SK-N-MC (cell line): ENCODE measurements at regions not wholly inside any gene's neighbourhood (a gene's known extent, or its start where the extent isn't known, plus 50 kb on each side); places are given as distances from the start of the nearest gene placed in this dataset.
"Not testable (repeated sequence)": the region's sequence is repeated elsewhere in the genome, so short reads cannot be mapped to it uniquely, and the experiment has no call there.

Experiments
- DNase-seq: peaks from one replicate; pipeline ENCODE4 v3.0.0-alpha.2; 2011; ENCODE audit warnings: low read depth, low spot score
- H3K27ac ChIP-seq: fragments of 200-600 bp; sonication (generic); 2 replicates; pipeline ENCODE4 v1.5.1; 2016; ENCODE audit warnings: mixed run types
- H3K36me3 ChIP-seq: fragments of 200-600 bp; sonication (generic); 2 replicates; pipeline ENCODE4 v1.6.1; 2017; ENCODE audit warnings: antibody characterized with exemption, low read length, mixed read lengths; ENCODE audit not compliant: insufficient read depth
- H3K4me3 ChIP-seq: fragments of 200-600 bp; sonication (generic); 2 replicates; pipeline ENCODE4 v1.5.1; 2016
- H3K9ac ChIP-seq: fragments of 200-600 bp; sonication (generic); 2 replicates; pipeline ENCODE4 v1.8.0; 2017; ENCODE audit warnings: mixed run types, mixed read lengths; ENCODE audit not compliant: insufficient read length
- H3K9me3 ChIP-seq: fragments of 200-600 bp; sonication (generic); 2 replicates; pipeline ENCODE4 v1.6.1; 2017; ENCODE audit warnings: low read depth, mild to moderate bottlenecking, antibody characterized with exemption, low read length, moderate library complexity, mixed read lengths
- EZH2 ChIP-seq: fragments of 200-600 bp; sonication (generic); IDR thresholded peaks from one replicate; pipeline ENCODE4 v1.6.1; 2017; ENCODE audit warnings: antibody characterized with exemption
- FOXP2 ChIP-seq: optimal IDR thresholded peaks from 2 replicates; pipeline ENCODE3; 2011; ENCODE audit warnings: mild to moderate bottlenecking, moderate library complexity; ENCODE audit not compliant: insufficient read depth; ENCODE audit errors: extremely low read length, control extremely low read depth
- POLR2AphosphoS5 ChIP-seq: IDR thresholded peaks from 2 replicates; pipeline ENCODE4 v1.6.1; 2012; ENCODE audit warnings: mild to moderate bottlenecking, low read depth, low read length, borderline replicate concordance

DNA sequence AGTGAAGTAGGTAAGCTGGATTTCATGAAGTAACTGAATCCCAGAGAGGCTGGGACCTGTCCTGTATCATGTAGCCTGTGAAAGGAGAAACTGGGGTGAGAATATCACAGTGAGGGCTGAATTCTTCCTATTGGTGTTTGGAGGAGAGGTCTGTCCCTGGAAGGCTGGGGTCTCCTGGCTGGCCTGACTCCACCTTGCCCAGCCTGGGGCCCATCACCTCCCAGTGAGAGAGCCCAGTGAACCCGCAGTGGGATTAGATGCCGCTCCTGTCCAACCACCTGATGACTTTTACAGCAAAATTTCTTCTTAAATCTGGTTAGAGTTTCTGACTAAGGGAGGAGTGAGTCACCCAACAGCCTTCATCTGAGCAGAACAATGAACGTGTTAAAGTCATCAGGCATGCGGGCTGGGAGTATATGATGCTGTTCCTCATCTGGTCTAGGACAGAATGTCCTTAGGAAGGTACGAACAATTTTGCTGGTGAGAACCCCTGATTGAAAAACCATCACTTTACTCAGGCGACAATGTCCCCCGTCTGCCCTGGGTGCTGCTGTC, 152.9 kb downstream of the LPIN1 start:
- Histone ChIP-seq H3K9me3 (no peaks in the 10 kb centered on the region), H3K4me3 (no peak overlapping the region), H3K36me3 (no peaks in the 10 kb centered on the region), H3K27ac (no peak overlapping the region), H3K9ac (no peak overlapping the region)
- TF ChIP-seq FOXP2 (no peak), POLR2AphosphoS5 (no peak), EZH2 (no peak)
- no peak for DNase-seq

DNA sequence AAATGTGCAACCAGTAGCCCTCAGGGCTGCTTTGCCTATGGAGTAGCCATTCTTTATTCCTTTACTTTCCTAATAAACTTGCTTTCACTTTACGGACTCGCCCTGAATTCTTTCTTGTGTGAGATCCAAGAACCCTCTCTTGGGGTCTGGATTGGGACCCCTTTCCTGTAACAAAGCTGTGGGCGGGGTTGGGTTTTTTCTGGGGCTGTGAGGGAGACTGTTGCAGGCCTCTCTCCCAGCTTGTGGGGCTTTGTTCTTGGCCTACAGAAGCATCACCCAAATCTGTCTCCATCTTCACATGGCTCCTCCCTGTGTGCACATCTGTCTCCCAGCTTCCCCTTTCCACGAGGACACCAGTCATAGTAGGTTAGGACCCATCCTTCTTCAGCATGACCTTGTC, 154.5 kb downstream of the LPIN1 start:
- H3K4me3 ChIP-seq, H3K36me3 ChIP-seq, H3K9ac ChIP-seq, DNase-seq, H3K27ac ChIP-seq, H3K9me3 ChIP-seq: not testable (repeated sequence)

DNA sequence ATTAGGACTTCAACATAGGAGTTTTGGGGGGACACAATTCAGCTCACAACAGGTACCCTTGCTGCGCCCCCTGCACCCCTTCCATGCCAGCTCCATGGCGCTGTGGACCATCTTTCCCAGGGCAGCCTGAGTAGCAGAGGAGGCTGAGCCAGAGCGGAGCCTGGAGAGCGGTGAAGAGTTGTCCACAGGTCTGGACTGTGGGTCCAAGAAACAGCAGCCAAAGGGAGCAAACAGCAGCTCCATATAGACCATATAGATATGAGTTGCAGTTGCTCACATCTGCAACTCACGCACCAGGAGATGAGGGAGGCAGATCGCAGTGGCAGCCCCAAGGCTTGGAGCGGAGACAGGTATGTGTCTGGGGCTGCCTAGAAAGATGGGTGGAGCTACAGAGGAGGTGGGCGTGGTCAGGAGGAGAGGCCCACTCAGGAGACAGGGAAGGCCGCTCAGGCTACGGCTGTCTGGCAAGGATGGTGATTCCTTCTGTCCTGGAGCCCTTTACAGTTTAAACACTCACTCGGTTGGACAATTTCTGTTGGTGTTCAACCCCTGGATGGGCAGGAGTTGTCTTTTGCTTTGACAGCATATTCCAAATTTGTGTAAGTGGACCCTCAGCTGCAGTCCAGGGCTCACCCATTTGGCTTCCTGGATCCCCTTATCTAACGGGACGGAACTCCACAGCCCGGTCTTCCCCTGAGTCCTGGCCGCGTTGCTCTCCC, 155.1 kb downstream of the LPIN1 start:
- Histone ChIP-seq H3K36me3 (no peaks in the 10 kb centered on the region), H3K27ac (no peak overlapping the region), H3K9me3 (no peaks in the 10 kb centered on the region), H3K4me3 (no peak overlapping the region), H3K9ac (no peak overlapping the region)
- TF ChIP-seq EZH2, result no peak
- TF ChIP-seq FOXP2, result no peak
- no peak for TF ChIP-seq POLR2AphosphoS5
- no peak for DNase-seq

DNA sequence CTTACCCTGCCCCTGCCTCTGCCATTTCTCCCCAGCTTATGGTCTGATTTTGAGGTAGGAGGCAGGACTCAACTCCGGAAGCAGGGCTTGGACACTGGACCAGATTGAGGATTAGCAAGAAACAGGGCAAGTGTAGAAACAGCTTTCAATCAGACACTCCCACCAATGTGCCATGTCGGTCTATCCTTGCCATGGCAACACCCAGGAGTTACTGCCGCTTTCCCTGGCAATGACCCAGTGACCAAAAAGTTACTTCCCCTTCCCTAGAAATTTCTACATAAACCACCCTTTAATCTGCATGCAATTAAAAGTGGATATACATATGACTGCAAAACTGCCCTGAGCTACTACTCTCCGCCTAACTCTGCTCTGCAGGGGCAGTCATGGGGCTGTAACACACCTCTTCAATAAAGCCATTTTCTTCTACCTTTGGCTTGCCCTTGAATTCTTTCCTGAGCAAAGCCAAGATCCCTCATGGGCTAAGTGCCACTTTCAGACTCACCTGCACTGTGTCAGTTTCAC, 156.7 kb downstream of the LPIN1 start:
- Histone ChIP-seq H3K36me3 (no peaks in the 10 kb centered on the region), H3K4me3 (no peak overlapping the region), H3K9ac (no peak overlapping the region), H3K27ac (no peak overlapping the region), H3K9me3 (no peaks in the 10 kb centered on the region)
- no peak for DNase-seq
- TF ChIP-seq FOXP2 (no peak), POLR2AphosphoS5 (no peak), EZH2 (no peak)

DNA sequence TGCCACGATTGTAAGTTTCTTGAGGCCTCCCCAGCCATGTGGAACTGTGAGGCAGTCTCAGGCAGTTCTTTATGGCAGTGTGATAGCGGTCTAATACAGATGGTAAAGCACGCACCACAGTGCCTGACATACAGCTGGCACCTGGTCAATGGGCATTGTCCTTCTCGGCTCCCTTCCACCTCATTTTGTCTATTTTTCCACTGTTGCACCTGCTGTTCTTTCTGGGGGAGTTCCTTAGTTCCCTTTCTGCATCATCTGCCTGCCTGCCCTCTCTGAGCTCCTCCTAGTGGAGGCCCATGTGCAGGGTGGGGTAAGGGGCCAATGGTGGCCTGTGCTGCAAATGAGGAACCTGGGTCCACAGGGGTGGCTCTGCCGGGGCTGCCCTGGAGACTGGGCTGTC, 157.6 kb downstream of the LPIN1 start:
- no peaks in the 10 kb centered on the region for H3K9me3 ChIP-seq
- H3K36me3 ChIP-seq, result no peaks in the 10 kb centered on the region
- no peak for TF ChIP-seq POLR2AphosphoS5
- no peak for TF ChIP-seq EZH2
- TF ChIP-seq FOXP2, result no peak
- H3K4me3 ChIP-seq, result no peak overlapping the region
- no peak for DNase-seq
- H3K27ac ChIP-seq, result no peak overlapping the region
- H3K9ac ChIP-seq, result no peak overlapping the region

DNA sequence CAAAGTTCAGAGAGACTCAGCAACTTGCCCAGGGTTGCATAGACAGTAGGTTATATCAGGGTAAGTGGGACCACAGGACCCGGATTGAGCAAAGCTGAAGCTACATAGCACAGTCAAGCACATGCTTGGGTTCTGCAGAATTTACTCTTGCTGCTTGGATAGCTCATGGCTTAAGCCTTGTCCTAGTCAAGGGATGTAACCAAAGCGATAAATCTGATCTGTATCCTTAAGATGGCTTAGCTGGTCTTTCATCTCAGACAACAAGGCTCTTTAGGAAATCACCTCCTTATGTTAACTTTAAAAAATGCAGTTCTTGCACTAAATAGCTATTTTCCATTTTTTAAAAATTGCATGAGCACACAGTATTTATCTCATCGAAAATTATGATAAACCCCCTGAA, 158.5 kb downstream of the LPIN1 start:
- Histone ChIP-seq H3K9me3 (no peaks in the 10 kb centered on the region), H3K36me3 (no peaks in the 10 kb centered on the region), H3K27ac (no peak overlapping the region), H3K9ac (no peak overlapping the region), H3K4me3 (no peak overlapping the region)
- no peak for TF ChIP-seq FOXP2
- TF ChIP-seq EZH2, result no peak
- no peak for TF ChIP-seq POLR2AphosphoS5
- DNase-seq, result no peak

DNA sequence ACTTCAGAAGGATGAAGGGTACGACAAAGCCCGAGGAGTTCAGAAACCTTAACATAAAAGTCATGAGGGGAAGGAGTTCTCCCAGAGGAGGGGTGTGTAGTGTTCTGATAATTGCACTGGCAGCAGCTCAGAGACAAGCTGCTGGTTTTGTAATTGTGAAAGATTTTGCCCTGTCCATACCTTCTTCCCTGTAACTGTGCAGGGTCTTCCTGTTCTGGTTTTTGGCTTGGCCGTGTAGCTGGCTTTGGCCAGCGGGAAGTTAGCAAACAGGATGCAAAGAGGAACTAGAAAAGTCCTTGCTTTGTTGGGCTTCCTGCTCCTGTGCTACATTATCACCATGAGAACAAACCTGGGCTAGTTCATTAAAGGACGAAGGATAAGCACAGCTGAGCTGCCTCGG, 160.8 kb downstream of the LPIN1 start:
- Histone ChIP-seq H3K9ac (no peak overlapping the region), H3K27ac (no peak overlapping the region)

DNA sequence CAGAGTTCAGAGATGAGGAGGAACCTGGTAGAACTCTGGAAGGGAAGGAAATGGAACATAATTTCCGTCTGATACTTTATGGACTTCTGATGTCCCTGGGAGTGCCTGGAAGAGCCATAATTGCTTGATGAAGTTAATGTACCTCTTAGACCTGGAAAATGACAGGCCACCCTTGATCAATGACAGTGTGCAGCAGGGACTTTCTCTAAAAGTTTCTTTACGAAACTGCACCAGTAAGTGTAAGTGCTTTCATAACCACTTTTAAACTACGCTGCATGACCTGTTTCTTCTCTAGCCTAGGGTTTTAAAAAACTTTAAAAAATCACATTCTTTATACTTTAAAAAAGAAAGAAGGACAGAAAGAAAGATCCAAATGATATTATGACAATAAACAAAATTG, 164.5 kb downstream of the LPIN1 start:
- TF ChIP-seq FOXP2, result no peak
- H3K9me3 ChIP-seq, result no peaks in the 10 kb centered on the region
- no peaks in the 10 kb centered on the region for H3K36me3 ChIP-seq
- H3K27ac ChIP-seq, result no peak overlapping the region
- no peak overlapping the region for H3K9ac ChIP-seq
- DNase-seq, result no peak
- H3K4me3 ChIP-seq, result no peak overlapping the region

More for the DNA sequence above, 160.8 kb downstream of the LPIN1 start:
- TF ChIP-seq EZH2 (no peak), POLR2AphosphoS5 (no peak), FOXP2 (no peak)
- Histone ChIP-seq H3K9me3 (no peaks in the 10 kb centered on the region), H3K36me3 (no peaks in the 10 kb centered on the region), H3K4me3 (no peak overlapping the region)
- DNase-seq, result no peak

DNA sequence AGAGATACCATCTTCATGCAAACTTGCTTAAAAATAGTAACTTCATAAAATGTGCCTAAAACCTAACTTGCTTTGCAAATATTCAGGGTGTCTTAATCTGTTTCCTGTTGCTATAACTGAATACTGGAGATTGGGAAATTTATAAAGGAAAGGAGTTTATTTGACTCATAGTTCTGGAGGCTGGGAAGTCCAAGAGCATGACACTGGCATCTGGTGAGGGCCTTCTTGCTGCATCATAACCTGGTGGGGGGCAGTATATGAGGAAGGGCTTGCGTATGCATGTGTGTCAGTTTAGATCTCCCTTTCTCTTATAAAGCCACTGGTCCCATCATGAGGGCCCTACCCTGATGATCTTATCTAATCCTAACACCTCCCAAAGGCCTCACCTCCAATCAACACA, 166.5 kb downstream of the LPIN1 start:
- no peak overlapping the region for H3K4me3 ChIP-seq
- H3K36me3 ChIP-seq, result no peaks in the 10 kb centered on the region
- no peak overlapping the region for H3K27ac ChIP-seq
- TF ChIP-seq EZH2, result no peak
- no peak overlapping the region for H3K9ac ChIP-seq
- no peaks in the 10 kb centered on the region for H3K9me3 ChIP-seq
- DNase-seq, result no peak
